Loucy (cell line): ENCODE measurements at regions not wholly inside any gene's neighbourhood (a gene's known extent, or its start where the extent isn't known, plus 50 kb on each side); places are given as distances from the start of the nearest gene placed in this dataset.

Experiments
- H2AFZ ChIP-seq: fragments of 200-600 bp; sonication (generic); 2 replicates; pipeline ENCODE4 v1.6.0; 2016; ENCODE audit warnings: antibody characterized with exemption, mild to moderate bottlenecking, low read length, moderate library complexity
- H3F3A ChIP-seq: fragments of 200-600 bp; 2 replicates; pipeline ENCODE4 v1.6.0; 2016; ENCODE audit warnings: antibody characterized with exemption, low read depth, mild to moderate bottlenecking
- H3K27me3 ChIP-seq: fragments of 200-600 bp; sonication (generic); 2 replicates; pipeline ENCODE4 v1.6.1; 2014; ENCODE audit warnings: low read length, mild to moderate bottlenecking; ENCODE audit not compliant: insufficient read depth, poor library complexity, severe bottlenecking
- H3K36me3 ChIP-seq: fragments of 200-600 bp; sonication (generic); 2 replicates; pipeline ENCODE4 v1.6.1; 2016; ENCODE audit warnings: low read length; ENCODE audit not compliant: insufficient read depth
- H3K4me1 ChIP-seq: fragments of 200-600 bp; sonication (generic); 2 replicates; pipeline ENCODE4 v1.5.1; 2014; ENCODE audit warnings: low read length, mild to moderate bottlenecking; ENCODE audit not compliant: insufficient read depth, poor library complexity, severe bottlenecking
- H3K4me2 ChIP-seq: fragments of 200-600 bp; sonication (generic); 2 replicates; pipeline ENCODE4 v1.6.0; 2014; ENCODE audit warnings: antibody characterized with exemption, low read length, low read depth, mild to moderate bottlenecking; ENCODE audit not compliant: poor library complexity, severe bottlenecking
- H3K4me3 ChIP-seq: fragments of 200-600 bp; sonication (generic); 2 replicates; pipeline ENCODE4 v1.5.1; 2014; ENCODE audit warnings: low read length, mild to moderate bottlenecking, mixed read lengths; ENCODE audit not compliant: poor library complexity, severe bottlenecking
- H3K79me2 ChIP-seq: fragments of 200-600 bp; sonication (generic); 2 replicates; pipeline ENCODE4 v1.6.1; 2014; ENCODE audit warnings: low read length; ENCODE audit not compliant: insufficient read depth
- H3K9ac ChIP-seq: fragments of 200-600 bp; sonication (generic); 2 replicates; pipeline ENCODE4 v1.6.0; 2014; ENCODE audit warnings: mild to moderate bottlenecking, low read depth, low read length, moderate library complexity; ENCODE audit not compliant: poor library complexity, severe bottlenecking
- H3K9me2 ChIP-seq: fragments of 200-600 bp; sonication (generic); replicated peaks from 2 replicates; pipeline ENCODE4 v1.6.1; 2016; ENCODE audit warnings: low read depth, low read length, mixed read lengths
- H3K9me3 ChIP-seq: fragments of 200-600 bp; sonication (generic); 2 replicates; pipeline ENCODE4 v1.6.1; 2014; ENCODE audit warnings: mild to moderate bottlenecking, antibody characterized with exemption, low read length, low read depth; ENCODE audit not compliant: insufficient read depth
- H4K20me1 ChIP-seq: fragments of 200-600 bp; sonication (generic); 2 replicates; pipeline ENCODE4 v1.6.0; 2014; ENCODE audit warnings: antibody characterized with exemption, low read length, mild to moderate bottlenecking; ENCODE audit not compliant: insufficient read depth, poor library complexity, severe bottlenecking
- CTCF ChIP-seq: fragments of 200-600 bp; sonication (generic); conservative IDR thresholded peaks from 2 replicates; pipeline ENCODE4 v1.5.1; 2014; ENCODE audit warnings: mild to moderate bottlenecking, antibody characterized with exemption, low read length
- EZH2phosphoT487 ChIP-seq: fragments of 200-600 bp; IDR thresholded peaks from 2 replicates; pipeline ENCODE4 v1.6.1; 2018; ENCODE audit warnings: antibody characterized with exemption, mild to moderate bottlenecking, moderate library complexity, borderline replicate concordance

GRCh38 chr2:21381421-21381820 is 257.7 kb downstream of the TDRD15 start:
- Histone ChIP-seq H3F3A (no peaks in the 10 kb centered on the region), H2AFZ (no peak overlapping the region), H3K9ac (no peak overlapping the region), H3K4me3 (no peak overlapping the region), H3K79me2 (no peaks in the 10 kb centered on the region), H3K9me2 (no peaks in the 10 kb centered on the region), H3K36me3 (no peaks in the 10 kb centered on the region), H4K20me1 (no peaks in the 10 kb centered on the region), H3K4me2 (no peak overlapping the region), H3K27me3 (no peaks in the 10 kb centered on the region), H3K9me3 (no peaks in the 10 kb centered on the region; the same call in 1 of the 2 replicates), H3K4me1 (no peaks in the 10 kb centered on the region)
- no peak for TF ChIP-seq EZH2phosphoT487
- TF ChIP-seq CTCF = no peak

GRCh38 chr2:21382701-21383520 is 259.1 kb downstream of the TDRD15 start:
- Histone ChIP-seq H3K79me2 (no peaks in the 10 kb centered on the region), H3F3A (no peaks in the 10 kb centered on the region), H3K4me3 (no peak overlapping the region), H3K27me3 (no peaks in the 10 kb centered on the region), H3K9me2 (no peaks in the 10 kb centered on the region), H3K4me2 (no peak overlapping the region), H3K36me3 (no peaks in the 10 kb centered on the region), H3K9ac (no peak overlapping the region), H2AFZ (no peak overlapping the region), H3K4me1 (no peaks in the 10 kb centered on the region), H3K9me3 (no peaks in the 10 kb centered on the region; the same call in 1 of the 2 replicates), H4K20me1 (no peaks in the 10 kb centered on the region)
- TF ChIP-seq EZH2phosphoT487 (no peak), CTCF (no peak)

GRCh38 chr2:21386666-21387065 is 262.9 kb downstream of the TDRD15 start:
- Histone ChIP-seq H3K27me3 (no peaks in the 10 kb centered on the region), H3F3A (no peaks in the 10 kb centered on the region), H3K4me3 (no peak overlapping the region), H3K9me2 (no peaks in the 10 kb centered on the region), H3K9me3 (no peaks in the 10 kb centered on the region), H3K79me2 (no peaks in the 10 kb centered on the region), H3K9ac (no peak overlapping the region), H3K36me3 (no peaks in the 10 kb centered on the region), H3K4me2 (no peak overlapping the region), H3K4me1 (no peaks in the 10 kb centered on the region), H2AFZ (no peak overlapping the region), H4K20me1 (no peaks in the 10 kb centered on the region)
- TF ChIP-seq EZH2phosphoT487 = no peak
- TF ChIP-seq CTCF = no peak
